ENCODE measurements at regions not wholly inside any gene's neighbourhood (a gene's known extent, or its start where the extent isn't known, plus 50 kb on each side); places are given as distances from the start of the nearest gene placed in this dataset.

DNA sequence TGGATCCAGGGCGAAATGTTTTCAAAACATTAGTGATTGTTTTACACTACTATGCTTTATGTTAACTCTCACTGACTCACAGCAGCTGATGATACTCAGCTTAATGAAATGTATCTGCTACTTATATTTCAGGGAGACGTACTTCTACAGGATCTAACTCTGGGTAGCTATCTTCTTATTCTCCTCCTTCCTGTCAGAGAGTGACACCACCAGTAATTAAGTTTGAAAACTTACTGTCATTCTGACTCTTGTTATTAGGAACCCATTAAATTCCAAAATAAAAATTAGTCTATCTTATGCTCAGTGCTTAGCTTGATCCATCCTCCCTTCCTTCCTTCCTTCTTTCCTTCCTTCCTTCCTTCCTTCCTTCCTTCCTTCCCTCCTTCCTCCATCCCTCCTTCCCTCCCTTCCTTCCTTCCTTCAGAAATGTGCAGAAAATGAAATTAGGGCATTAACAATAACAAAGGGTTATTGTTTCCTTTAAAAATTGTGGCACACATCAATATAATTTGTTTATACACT lies 441.1 kb downstream of the MEIS1 start:
- H3K9me3 ChIP-seq, result peaks cover 6% of the 10 kb centered on the region; the same call in 1 of the 2 replicates
- H3K4me3 ChIP-seq, result no peak overlapping the region
- no peak overlapping the region for H3K4me2 ChIP-seq
- no peak for TF ChIP-seq Cebpa-rat (IDR thresholded peaks at IDR 0.05)
- no peak overlapping the region for H3K9ac ChIP-seq
- H3K36me3 ChIP-seq, result no peaks in the 10 kb centered on the region
- no peaks in the 10 kb centered on the region for H3K4me1 ChIP-seq
- no peaks in the 10 kb centered on the region for H3K27me3 ChIP-seq
- H3K27ac ChIP-seq, result no peak overlapping the region
- H4K20me1 ChIP-seq, result no peaks in the 10 kb centered on the region

- Histone ChIP-seq H3K4me3 (no peak overlapping the region), H3K9me3 (no peaks in the 10 kb centered on the region), H3K4me1 (no peaks in the 10 kb centered on the region), H3K9ac (no peak overlapping the region), H3K4me2 (no peak overlapping the region), H4K20me1 (no peaks in the 10 kb centered on the region), H3K27ac (no peak overlapping the region), H3K27me3 (no peaks in the 10 kb centered on the region), H3K36me3 (no peaks in the 10 kb centered on the region)
- no peak for TF ChIP-seq Cebpa-rat (IDR thresholded peaks at IDR 0.05)
Observed at GRCh38 chr2:66885775-66886383, 451.0 kb downstream of the MEIS1 start.

- H3K4me3 ChIP-seq, result no peak overlapping the region
- no peaks in the 10 kb centered on the region for H3K36me3 ChIP-seq
- TF ChIP-seq Cebpa-rat (IDR thresholded peaks at IDR 0.05), result no peak
- H3K9me3 ChIP-seq, result no peaks in the 10 kb centered on the region
- no peak overlapping the region for H3K4me2 ChIP-seq
- H3K27me3 ChIP-seq, result no peaks in the 10 kb centered on the region
- no peaks in the 10 kb centered on the region for H3K4me1 ChIP-seq
- H4K20me1 ChIP-seq, result no peaks in the 10 kb centered on the region
- H3K9ac ChIP-seq, result no peak overlapping the region
- no peak overlapping the region for H3K27ac ChIP-seq
Observed at GRCh38 chr2:66888246-66888645, 453.3 kb downstream of the MEIS1 start.

GRCh38 chr2:66888791-66889631 lies 454.1 kb downstream of the MEIS1 start:
- H3K9ac ChIP-seq, result no peak overlapping the region
- H3K9me3 ChIP-seq, result no peaks in the 10 kb centered on the region
- H3K4me2 ChIP-seq, result no peak overlapping the region
- no peaks in the 10 kb centered on the region for H3K4me1 ChIP-seq
- H3K36me3 ChIP-seq, result no peaks in the 10 kb centered on the region
- H3K4me3 ChIP-seq, result no peak overlapping the region
- H3K27me3 ChIP-seq, result no peaks in the 10 kb centered on the region
- H4K20me1 ChIP-seq, result no peaks in the 10 kb centered on the region
- no peak overlapping the region for H3K27ac ChIP-seq
- no peak for TF ChIP-seq Cebpa-rat (IDR thresholded peaks at IDR 0.05)

GRCh38 chr2:66889632-66889882 lies 454.6 kb downstream of the MEIS1 start:
- Histone ChIP-seq H4K20me1 (no peaks in the 10 kb centered on the region), H3K9me3 (no peaks in the 10 kb centered on the region), H3K4me1 (no peaks in the 10 kb centered on the region), H3K4me2 (no peak overlapping the region), H3K27me3 (no peaks in the 10 kb centered on the region), H3K9ac (no peak overlapping the region), H3K27ac (no peak overlapping the region), H3K36me3 (no peaks in the 10 kb centered on the region), H3K4me3 (no peak overlapping the region)
- TF ChIP-seq Cebpa-rat (IDR thresholded peaks at IDR 0.05), result no peak

GRCh38 chr2:66890166-66890742 lies 455.3 kb downstream of the MEIS1 start:
- no peak overlapping the region for H3K4me2 ChIP-seq

GRCh38 chr2:66895206-66895605 lies 460.3 kb downstream of the MEIS1 start:
- H3K4me3 ChIP-seq, result no peak overlapping the region
- no peaks in the 10 kb centered on the region for H3K4me1 ChIP-seq
- no peaks in the 10 kb centered on the region for H3K36me3 ChIP-seq
- H3K4me2 ChIP-seq, result no peak overlapping the region
- H3K27me3 ChIP-seq, result no peaks in the 10 kb centered on the region
- no peaks in the 10 kb centered on the region for H4K20me1 ChIP-seq
- no peaks in the 10 kb centered on the region for H3K9me3 ChIP-seq
- no peak for TF ChIP-seq Cebpa-rat (IDR thresholded peaks at IDR 0.05)
- no peak overlapping the region for H3K27ac ChIP-seq
- no peak overlapping the region for H3K9ac ChIP-seq

More at GRCh38 chr2:66890166-66890742, 455.3 kb downstream of the MEIS1 start:
- Histone ChIP-seq H3K9ac (no peak overlapping the region), H3K27ac (no peak overlapping the region), H3K27me3 (no peaks in the 10 kb centered on the region), H3K36me3 (no peaks in the 10 kb centered on the region), H3K4me3 (no peak overlapping the region), H3K4me1 (no peaks in the 10 kb centered on the region), H4K20me1 (no peaks in the 10 kb centered on the region), H3K9me3 (no peaks in the 10 kb centered on the region)
- no peak for TF ChIP-seq Cebpa-rat (IDR thresholded peaks at IDR 0.05)

DNA sequence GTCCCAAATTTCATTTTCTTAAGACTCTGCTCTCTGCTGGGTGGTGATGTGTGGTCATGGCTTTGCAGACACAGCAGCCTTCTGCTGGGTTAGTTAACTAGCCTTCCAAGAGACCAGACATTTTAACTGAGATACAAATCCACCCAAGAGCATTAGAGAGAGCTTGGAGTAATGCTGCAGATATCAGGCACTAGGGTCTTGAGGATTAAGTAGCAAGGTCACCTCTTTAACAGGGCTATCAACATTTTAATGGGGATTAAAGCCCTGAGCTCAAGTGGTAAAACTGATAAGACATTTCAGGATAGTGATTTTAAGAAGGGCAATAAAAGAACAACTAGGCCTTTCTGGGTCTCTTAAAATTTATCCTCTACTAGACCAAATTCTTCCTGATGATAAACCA lies 461.2 kb downstream of the MEIS1 start:
- no peak overlapping the region for H3K27ac ChIP-seq
- H3K4me3 ChIP-seq, result no peak overlapping the region
- H3K36me3 ChIP-seq, result no peaks in the 10 kb centered on the region
- no peaks in the 10 kb centered on the region for H3K27me3 ChIP-seq
- H3K9me3 ChIP-seq, result no peaks in the 10 kb centered on the region
- no peaks in the 10 kb centered on the region for H4K20me1 ChIP-seq
- TF ChIP-seq Cebpa-rat (IDR thresholded peaks at IDR 0.05), result no peak
- no peak overlapping the region for H3K4me2 ChIP-seq
- no peaks in the 10 kb centered on the region for H3K4me1 ChIP-seq
- no peak overlapping the region for H3K9ac ChIP-seq

GRCh38 chr2:66897181-66897580 lies 462.3 kb downstream of the MEIS1 start:
- Histone ChIP-seq H3K27ac (no peak overlapping the region), H3K9ac (no peak overlapping the region), H3K27me3 (no peaks in the 10 kb centered on the region), H3K9me3 (no peaks in the 10 kb centered on the region), H3K4me1 (no peaks in the 10 kb centered on the region), H3K4me2 (no peak overlapping the region), H3K4me3 (no peak overlapping the region), H3K36me3 (no peaks in the 10 kb centered on the region), H4K20me1 (no peaks in the 10 kb centered on the region)
- TF ChIP-seq Cebpa-rat (IDR thresholded peaks at IDR 0.05), result no peak

GRCh38 chr2:66897691-66898150 lies 462.8 kb downstream of the MEIS1 start:
- Histone ChIP-seq H3K4me1 (no peaks in the 10 kb centered on the region), H3K9ac (no peak overlapping the region), H3K27ac (no peak overlapping the region), H3K27me3 (no peaks in the 10 kb centered on the region), H3K36me3 (no peaks in the 10 kb centered on the region), H4K20me1 (no peaks in the 10 kb centered on the region), H3K4me2 (no peak overlapping the region), H3K9me3 (no peaks in the 10 kb centered on the region), H3K4me3 (no peak overlapping the region)
- TF ChIP-seq Cebpa-rat (IDR thresholded peaks at IDR 0.05), result no peak

All from BLaER1 (cell line).